GM12878 (cell line): ENCODE measurements at regions not wholly inside any gene's neighbourhood (a gene's known extent, or its start where the extent isn't known, plus 50 kb on each side); places are given as distances from the start of the nearest gene placed in this dataset.

Experiments
- ATAC-seq: fragments of 200-7000 bp; cut with Tn5 transposase; 3 replicates; pipeline ENCODE4 v1.9.1; 2020; ENCODE audit warnings: mild to moderate bottlenecking, moderate library complexity
- BruUV-seq: library from RNA; stranded (reverse); fragments of 400-500 nt; replicated peaks from 2 replicates; lab custom pipeline; 2021; lab: Mats Ljungman, UMichigan
- CTCF ChIA-PET: fragments of 300-600 bp; sonication (Branson Sonifier 250); formaldehyde crosslinking; extraction: SDS; loops from one replicate; lab custom pipeline; 2021; ENCODE audit warnings: inconsistent platforms; lab: Yijun Ruan, JAX
- POLR2A ChIA-PET: fragments of 350-600 bp; formaldehyde crosslinking; extraction: SDS; loops from one replicate; lab custom pipeline; 2021; ENCODE audit warnings: inconsistent platforms; lab: Charles Lee
- RAD21 ChIA-PET: fragments of 300-600 bp; sonication (Branson Sonifier 250); formaldehyde crosslinking; loops from one replicate; lab custom pipeline; 2023; ENCODE audit warnings: antibody characterized with exemption; ENCODE audit not compliant: unreplicated experiment; lab: Charles Lee
- SMC1A ChIA-PET: fragments of 300-600 bp; sonication (Branson Sonifier 250); formaldehyde crosslinking; loops from one replicate; lab custom pipeline; 2023; ENCODE audit not compliant: unreplicated experiment, uncharacterized antibody; lab: Charles Lee
- DNase-seq: peaks from one replicate; pipeline ENCODE4 v3.0.0-alpha.2; 2011; ENCODE audit warnings: low read depth, low spot score
- FAIRE-seq: peaks from 3 replicates; lab custom pipeline; 2011; peaks lifted over from hg19 to GRCh38; lab: Jason Lieb, UNC
- H2AFZ ChIP-seq: 2 replicates; pipeline ENCODE4 v1.6.0; 2011; ENCODE audit warnings: low read depth, low read length, control low read depth; ENCODE audit not compliant: control insufficient read depth
- H3K27ac ChIP-seq: 2 replicates; pipeline ENCODE4 v1.5.1; 2011; ENCODE audit warnings: control low read depth; ENCODE audit not compliant: control insufficient read depth, insufficient read depth
- H3K27me3 ChIP-seq, 2 experiments: replicated peaks in 1 of 2; 2 replicates each; pipeline versions ENCODE4 v1.6.0 to v1.6.1; 2011; ENCODE audit warnings: low read length in 1 of 2; ENCODE audit not compliant: control insufficient read depth in 2 of 2, insufficient read depth in 2 of 2
- H3K36me3 ChIP-seq, 2 experiments: 2 replicates each; pipeline ENCODE4 v1.5.1; 2011; ENCODE audit warnings: low read length in 1 of 2; ENCODE audit not compliant: control insufficient read depth in 2 of 2, insufficient read depth in 2 of 2
- H3K4me1 ChIP-seq: 2 replicates; pipeline ENCODE4 v1.6.1; 2011; ENCODE audit warnings: mild to moderate bottlenecking, low read length, moderate library complexity, mixed read lengths; ENCODE audit not compliant: control insufficient read depth, insufficient read depth
- H3K4me2 ChIP-seq: 2 replicates; pipeline ENCODE4 v1.6.0; 2011; ENCODE audit warnings: control low read depth; ENCODE audit not compliant: control insufficient read depth, insufficient read depth
- H3K4me3 ChIP-seq: fragments of 200-600 bp; sonication (generic); 2 replicates; pipeline ENCODE4 v1.5.1; 2016
- H3K79me2 ChIP-seq: 2 replicates; pipeline ENCODE4 v1.6.0; 2011; ENCODE audit warnings: low read length; ENCODE audit not compliant: control insufficient read depth, insufficient read depth
- H3K9ac ChIP-seq: 2 replicates; pipeline ENCODE4 v1.8.0; 2011; ENCODE audit warnings: low read length, control low read depth, mixed read lengths; ENCODE audit not compliant: control insufficient read depth, insufficient read depth
- H3K9me3 ChIP-seq: replicated peaks from 3 replicates; pipeline ENCODE4 v1.5.1; 2011; ENCODE audit warnings: mild to moderate bottlenecking, low read length; ENCODE audit not compliant: control insufficient read depth, insufficient read depth
- H4K20me1 ChIP-seq: 2 replicates; pipeline ENCODE4 v1.6.0; 2011; ENCODE audit not compliant: control insufficient read depth, insufficient read depth
- CEBPZ ChIP-seq: fragments of 150-350 bp; IDR thresholded peaks from 2 replicates; pipeline ENCODE4 v1.6.1; 2016; ENCODE audit warnings: low read depth, low read length
- GABPA ChIP-seq: IDR thresholded peaks from 2 replicates; pipeline ENCODE4 v1.6.1; 2014; ENCODE audit warnings: antibody characterized with exemption, low read depth, mild to moderate bottlenecking, inconsistent platforms
- RBBP5 ChIP-seq: fragments of 200-600 bp; sonication (generic); conservative IDR thresholded peaks from 2 replicates; pipeline ENCODE4 v1.6.1; 2016
- SKIL ChIP-seq: fragments of 450-650 bp; IDR thresholded peaks from 2 replicates; pipeline ENCODE4 v1.6.1; 2017; ENCODE audit warnings: mild to moderate bottlenecking, low read depth, inconsistent platforms; ENCODE audit not compliant: poor library complexity, severe bottlenecking
- TARDBP ChIP-seq: IDR thresholded peaks from 2 replicates; pipeline ENCODE4 v1.6.1; 2016; ENCODE audit warnings: borderline replicate concordance
- WGBS: methylation state at CpG from one replicate; pipeline ENCODE4 v1.1.6; 2016; ENCODE audit warnings: low lambda C conversion rate; ENCODE audit not compliant: insufficient replicate concordance, insufficient coverage; ENCODE audit errors: missing lambda C conversion rate; 5-methylcytosine and 5-hydroxymethylcytosine counted together
- in situ Hi-C: fragments of 300-500 bp; cut with MboI; formaldehyde crosslinking; loops from 9 replicates; pipeline ENCODE4 v1.14.3; 2018; ENCODE audit warnings: mixed read lengths
- intact Hi-C: fragments of 100-400 bp; cut with micrococcal nuclease; formaldehyde crosslinking; loops from one replicate; pipeline ENCODE4 v1.14.2; 2022; ENCODE audit not compliant: unreplicated experiment

GRCh38 chr22:27163162-27164137 lies 506.1 kb downstream of the MIAT start:
- ATAC-seq, result no peak
- ChIA-PET CTCF (no interaction called here), POLR2A (no interaction called here), RAD21 (no interaction called here), SMC1A (no interaction called here)
- in situ Hi-C loops, result no loop called here
- H3K9ac ChIP-seq, result no peak overlapping the region
- no peaks in the 10 kb centered on the region for H3K79me2 ChIP-seq
- H3K4me1 ChIP-seq, result no peaks in the 10 kb centered on the region
- BruUV-seq, result no TSS peak
- no peak overlapping the region for H3K4me3 ChIP-seq
- H3K9me3 ChIP-seq, result no peaks in the 10 kb centered on the region
- no peak for DNase-seq
- intact Hi-C loops, result no loop called here
- WGBS, result 69% methylated on average over 6 of the region's 6 CpGs
- no peak for FAIRE-seq
- no peak for TF ChIP-seq RBBP5
- TF ChIP-seq GABPA, result no peak
- no peak for TF ChIP-seq SKIL
- no peak for TF ChIP-seq CEBPZ
- TF ChIP-seq TARDBP, result no peak
- H3K36me3 ChIP-seq, result no peaks in the 10 kb centered on the region
- no peaks in the 10 kb centered on the region; a peak in 1 of 4 replicates for H3K27me3 ChIP-seq
- H4K20me1 ChIP-seq, result no peaks in the 10 kb centered on the region
- H3K4me2 ChIP-seq, result no peak overlapping the region
- no peak overlapping the region for H3K27ac ChIP-seq
- no peak overlapping the region for H2AFZ ChIP-seq
